Testis (tissue), 2 donors: ENCODE measurements at regions not wholly inside any gene's neighbourhood (a gene's known extent, or its start where the extent isn't known, plus 50 kb on each side); places are given as distances from the start of the nearest gene placed in this dataset.

Source experiments
- DNase-seq: peaks from one replicate; pipeline ENCODE4 v3.0.0-alpha.2; 2019
- H3K27ac ChIP-seq, 2 donors: fragments of 200-600 bp; sonication (generic); one replicate each; pipeline ENCODE4 v1.5.1; 2019
- H3K27me3 ChIP-seq: fragments of 200-600 bp; sonication (generic); one replicate; pipeline ENCODE4 v1.5.1; 2019
- H3K36me3 ChIP-seq: fragments of 200-600 bp; sonication (generic); one replicate; pipeline ENCODE4 v1.5.1; 2017; ENCODE audit warnings: low read depth; ENCODE audit errors: missing control alignments
- H3K4me1 ChIP-seq: fragments of 200-600 bp; sonication (generic); one replicate; pipeline ENCODE4 v1.5.1; 2019
- H3K4me3 ChIP-seq, 2 donors: fragments of 200-600 bp; sonication (generic); one replicate each; pipeline ENCODE4 v1.5.1; 2017 to 2019
- H3K9me3 ChIP-seq: fragments of 200-600 bp; sonication (generic); one replicate; pipeline ENCODE4 v1.5.1; 2017
- CTCF ChIP-seq, 3 experiments: fragments of 450-650 bp in 2 of 3; fragments of 200-600 bp in 1 of 3; sonication (generic) in 1 of 3; IDR thresholded peaks; one replicate each; pipeline ENCODE4 v1.5.1; 2016 to 2019; ENCODE audit warnings: antibody characterized with exemption in 3 of 3, mild to moderate bottlenecking in 2 of 3, moderate library complexity in 1 of 3
- POLR2A ChIP-seq: fragments of 450-650 bp; IDR thresholded peaks from one replicate; pipeline ENCODE4 v1.6.1; 2017; ENCODE audit warnings: antibody characterized with exemption, mild to moderate bottlenecking, moderate library complexity
- WGBS, 2 donors: methylation state at CpG; one replicate each; pipeline ENCODE4 v1.1.5; 2018; 5-methylcytosine and 5-hydroxymethylcytosine counted together
- intact Hi-C: fragments of 100-400 bp; cut with DNase I; formaldehyde crosslinking; loops from one replicate; pipeline ENCODE4 v1.15.1; 2023; ENCODE audit warnings: low total_unique reads

DNA sequence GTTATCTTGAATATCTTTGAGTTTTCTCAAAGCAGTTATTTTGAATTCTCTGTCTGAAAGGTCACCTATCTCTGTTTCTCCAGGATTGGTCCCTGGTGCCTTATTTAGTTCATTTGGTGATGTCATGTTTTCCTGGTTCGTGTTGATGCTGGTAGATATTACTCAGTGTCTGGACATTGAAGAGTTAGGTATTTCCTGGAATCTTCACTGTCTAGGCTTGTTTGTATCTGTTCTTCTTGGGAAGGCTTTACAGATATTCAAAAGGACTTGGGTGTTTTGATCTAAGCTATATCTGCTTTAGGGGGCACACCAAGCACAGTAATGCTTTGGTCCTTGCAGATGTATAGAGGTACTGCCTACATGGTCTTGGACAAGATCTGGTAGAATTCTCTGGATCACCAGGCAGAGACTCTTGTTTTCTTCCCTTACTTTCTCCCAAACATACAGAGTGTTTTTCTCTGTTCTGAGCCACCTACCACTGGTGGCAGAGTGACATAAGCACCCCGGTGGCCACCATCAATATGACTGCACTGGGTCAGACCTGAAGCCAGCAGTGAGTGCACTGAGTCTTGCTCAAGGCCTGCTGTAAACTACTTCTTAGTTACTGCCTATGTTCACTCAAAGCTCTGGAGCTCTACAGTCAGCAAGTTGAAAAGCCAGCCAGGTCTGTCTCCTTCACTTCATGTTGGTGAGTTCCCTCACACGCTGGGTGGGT, 193.5 kb upstream of the AMOT start:
- intact Hi-C loops = no loop called here

GRCh38 chrX:113019958-113020357, 179.3 kb upstream of the AMOT start:
- Histone ChIP-seq H3K36me3 (no peaks in the 10 kb centered on the region), H3K4me1 (no peaks in the 10 kb centered on the region), H3K9me3 (no peaks in the 10 kb centered on the region), H3K27me3 (no peaks in the 10 kb centered on the region), H3K4me3 (no peak overlapping the region), H3K27ac (no peak overlapping the region)
- no peak for DNase-seq
- intact Hi-C loops = no loop called here
- no peak for TF ChIP-seq CTCF (IDR thresholded peaks at IDR 0.05)
- TF ChIP-seq POLR2A = no peak

More for the DNA sequence above, 193.5 kb upstream of the AMOT start:
- Histone ChIP-seq H3K4me1 (no peaks in the 10 kb centered on the region), H3K27ac (no peak overlapping the region), H3K4me3 (no peak overlapping the region), H3K36me3 (no peaks in the 10 kb centered on the region), H3K27me3 (no peaks in the 10 kb centered on the region), H3K9me3 (no peaks in the 10 kb centered on the region)
- no peak for TF ChIP-seq POLR2A
- TF ChIP-seq CTCF (IDR thresholded peaks at IDR 0.05) = no peak
- no peak for DNase-seq
- 85% methylated on average over 2 to 3 of the region's 3 CpGs for WGBS, 2 donors

- H3K4me3 ChIP-seq = no peak overlapping the region
- H3K9me3 ChIP-seq = no peaks in the 10 kb centered on the region
- TF ChIP-seq CTCF (IDR thresholded peaks at IDR 0.05) (no peak), POLR2A (no peak)
- WGBS, 2 donors = 94% methylated on average over 1 of the region's 1 CpG; no CpG with 5 or more reads in 1 of the 2 donors
- no peak overlapping the region for H3K27ac ChIP-seq
- no peak for DNase-seq
- H3K27me3 ChIP-seq = no peaks in the 10 kb centered on the region
- H3K4me1 ChIP-seq = no peaks in the 10 kb centered on the region
- no peaks in the 10 kb centered on the region for H3K36me3 ChIP-seq
- intact Hi-C loops = no loop called here
Measured at GRCh38 chrX:113009837-113010236, 169.2 kb upstream of the AMOT start.

DNA sequence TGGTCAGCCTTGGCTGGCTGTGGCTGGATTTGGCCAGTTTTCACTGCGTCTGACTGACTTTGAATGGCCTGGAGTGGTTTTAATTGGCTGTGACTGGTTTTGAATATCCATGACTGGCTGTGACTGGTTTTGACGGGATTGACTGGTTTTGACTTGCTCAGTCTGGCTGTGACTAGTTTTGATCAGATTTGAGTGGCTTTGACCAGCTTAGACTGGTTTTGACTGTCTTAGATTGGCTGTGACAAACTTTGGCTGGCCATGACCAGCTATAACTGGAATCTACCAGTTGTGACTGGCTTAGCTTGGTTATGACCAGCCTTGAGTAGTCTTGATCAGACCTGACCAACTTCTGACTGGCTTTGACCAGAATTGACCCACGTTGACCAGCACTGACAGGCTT, 168.4 kb upstream of the AMOT start:
- Histone ChIP-seq H3K36me3 (no peaks in the 10 kb centered on the region), H3K27me3 (no peaks in the 10 kb centered on the region), H3K9me3 (no peaks in the 10 kb centered on the region), H3K4me1 (no peaks in the 10 kb centered on the region), H3K27ac (no peak overlapping the region), H3K4me3 (no peak overlapping the region)
- TF ChIP-seq CTCF (IDR thresholded peaks at IDR 0.05) (no peak), POLR2A (no peak)
- WGBS, 2 donors = 93% methylated on average over 3 of the region's 3 CpGs; no CpG with 5 or more reads in 1 of the 2 donors
- intact Hi-C loops = no loop called here
- no peak for DNase-seq

- no peaks in the 10 kb centered on the region for H3K9me3 ChIP-seq
- WGBS, 2 donors = 92% methylated on average over 6 of the region's 6 CpGs
- no peak for DNase-seq
- H3K4me3 ChIP-seq = no peak overlapping the region
- intact Hi-C loops = no loop called here
- H3K27ac ChIP-seq = no peak overlapping the region
- no peak for TF ChIP-seq CTCF (IDR thresholded peaks at IDR 0.05)
- no peaks in the 10 kb centered on the region for H3K27me3 ChIP-seq
- H3K4me1 ChIP-seq = no peaks in the 10 kb centered on the region
- H3K36me3 ChIP-seq = no peaks in the 10 kb centered on the region
Measured at GRCh38 chrX:113001836-113002235, 161.2 kb upstream of the AMOT start.
